Erythroblast (primary cell): ENCODE measurements at regions not wholly inside any gene's neighbourhood (a gene's known extent, or its start where the extent isn't known, plus 50 kb on each side); places are given as distances from the start of the nearest gene placed in this dataset.

ENCODE experiments used
- GATA1 ChIP-seq: IDR thresholded peaks from 2 replicates; pipeline ENCODE4 v1.6.1; 2011; ENCODE audit warnings: low read depth, mild to moderate bottlenecking, control low read depth, low read length, moderate library complexity
- POLR2A ChIP-seq: IDR thresholded peaks from 2 replicates; pipeline ENCODE4 v1.6.1; 2011; ENCODE audit warnings: mild to moderate bottlenecking, low read length

- TF ChIP-seq POLR2A, result no peak
- TF ChIP-seq GATA1, result no peak
Observed at GRCh38 chr11:109894242-109894641, 198.9 kb upstream of the ZC3H12C start.
